ENCODE measurements at regions not wholly inside any gene's neighbourhood (a gene's known extent, or its start where the extent isn't known, plus 50 kb on each side); places are given as distances from the start of the nearest gene placed in this dataset.

DNA sequence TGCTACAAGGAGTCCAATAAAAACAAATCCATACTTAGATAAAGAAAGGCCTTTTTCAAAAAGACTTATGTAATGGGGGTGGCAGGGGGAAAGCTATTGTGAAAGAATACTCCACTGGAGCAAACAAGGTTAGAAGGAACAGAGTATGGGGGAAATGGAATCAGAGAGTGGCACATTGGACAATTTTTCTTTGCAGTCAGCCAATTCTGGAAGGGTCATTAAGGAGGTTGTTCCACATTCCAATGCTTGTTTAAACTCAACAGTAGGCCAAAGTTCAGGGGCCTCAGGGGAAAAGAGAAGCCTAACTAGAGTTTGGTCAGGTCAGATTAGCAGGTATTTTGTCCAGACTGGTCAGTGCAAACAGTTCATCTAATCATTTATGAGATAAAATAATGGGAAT, 105.2 kb upstream of the RESF1 start:
- Mint-ChIP-seq H3K4me1 (ENCODE audit: low read depth) (no peaks in the 10 kb centered on the region), H3K4me3 (ENCODE audit: unreplicated experiment) (no peak overlapping the region), H3K27ac (ENCODE audit: unreplicated experiment) (no peak overlapping the region), H3K27me3 (ENCODE audit: low read depth) (no peaks in the 10 kb centered on the region), H3K9me3 (ENCODE audit: low read depth) (peaks cover 15% of the 10 kb centered on the region), H3K36me3 (ENCODE audit: low read depth) (no peaks in the 10 kb centered on the region)
- TF ChIP-seq CTCF (IDR thresholded peaks at IDR 0.05), result no peak
- DNase-seq (ENCODE audit: low spot score), result no peak

- no peaks in the 10 kb centered on the region for H3K4me1 Mint-ChIP-seq (ENCODE audit: low read depth)
- no peak for TF ChIP-seq CTCF (IDR thresholded peaks at IDR 0.05)
- DNase-seq (ENCODE audit: low spot score), result no peak
- no peaks in the 10 kb centered on the region for H3K27me3 Mint-ChIP-seq (ENCODE audit: low read depth)
- H3K4me3 Mint-ChIP-seq (ENCODE audit: unreplicated experiment), result no peak overlapping the region
- no peaks in the 10 kb centered on the region for H3K36me3 Mint-ChIP-seq (ENCODE audit: low read depth)
- no peak overlapping the region for H3K27ac Mint-ChIP-seq (ENCODE audit: unreplicated experiment)
- H3K9me3 Mint-ChIP-seq (ENCODE audit: low read depth), result peaks cover 15% of the 10 kb centered on the region
Observed at GRCh38 chr12:31853520-31853919, 105.7 kb upstream of the RESF1 start.

DNA sequence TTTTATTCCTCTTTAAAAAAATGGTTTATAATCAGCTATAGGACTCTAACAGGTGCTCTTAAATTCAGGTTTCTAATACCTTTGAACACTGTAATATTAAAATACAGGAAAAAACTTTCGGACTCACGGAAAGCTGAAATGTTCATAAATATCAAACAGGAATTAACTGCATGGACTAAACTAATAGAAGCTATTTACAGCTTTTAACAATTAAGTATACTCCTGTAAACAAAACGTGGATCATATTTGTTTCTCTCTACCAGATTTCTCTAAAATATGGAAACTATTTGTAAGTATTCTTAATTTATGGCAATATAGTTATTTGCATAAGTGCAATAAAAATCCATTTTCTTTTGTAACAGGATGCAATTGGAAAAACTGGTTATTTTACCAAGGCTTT, 108.9 kb upstream of the RESF1 start:
- DNase-seq (ENCODE audit: low spot score), result no peak
- Mint-ChIP-seq H3K27ac (ENCODE audit: unreplicated experiment) (no peak overlapping the region), H3K36me3 (ENCODE audit: low read depth) (no peaks in the 10 kb centered on the region), H3K4me1 (ENCODE audit: low read depth) (no peaks in the 10 kb centered on the region), H3K27me3 (ENCODE audit: low read depth) (no peaks in the 10 kb centered on the region), H3K4me3 (ENCODE audit: unreplicated experiment) (no peak overlapping the region), H3K9me3 (ENCODE audit: low read depth) (peaks cover 30% of the 10 kb centered on the region)
- no peak for TF ChIP-seq CTCF (IDR thresholded peaks at IDR 0.05)

DNA sequence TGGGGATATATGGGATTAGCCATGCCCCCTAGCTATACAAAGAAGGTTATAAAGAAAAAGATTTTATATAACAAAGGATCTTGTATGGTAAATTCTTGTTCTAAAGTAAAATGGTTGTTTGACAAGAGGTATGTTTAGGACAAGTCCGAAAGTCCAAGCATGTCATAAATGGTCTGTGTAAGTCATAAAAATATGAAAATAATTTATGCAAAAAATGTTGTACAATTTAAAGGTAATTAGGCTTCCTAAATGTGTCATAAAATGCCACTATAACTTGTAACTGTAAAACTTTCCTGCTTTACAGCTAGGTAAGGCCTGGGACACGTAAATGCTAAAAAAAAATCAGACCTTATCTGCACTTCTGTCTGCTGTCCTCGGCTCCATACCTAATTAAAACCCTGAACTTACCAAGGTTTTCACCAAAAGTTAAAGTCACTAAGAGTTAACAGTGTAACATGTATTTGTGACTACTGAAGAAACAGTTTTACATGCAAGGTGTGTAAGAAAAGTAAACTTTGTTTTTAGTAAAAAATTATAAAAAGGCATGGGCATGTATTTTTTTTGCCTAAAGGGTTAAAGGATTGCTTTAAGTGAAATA, 110.0 kb upstream of the RESF1 start:
- Mint-ChIP-seq H3K4me3 (ENCODE audit: unreplicated experiment) (no peak overlapping the region), H3K36me3 (ENCODE audit: low read depth) (no peaks in the 10 kb centered on the region), H3K27ac (ENCODE audit: unreplicated experiment) (no peak overlapping the region), H3K4me1 (ENCODE audit: low read depth) (no peaks in the 10 kb centered on the region), H3K27me3 (ENCODE audit: low read depth) (no peaks in the 10 kb centered on the region), H3K9me3 (ENCODE audit: low read depth) (peaks cover 30% of the 10 kb centered on the region)
- TF ChIP-seq CTCF (IDR thresholded peaks at IDR 0.05), result no peak
- no peak for DNase-seq (ENCODE audit: low spot score)

GRCh38 chr12:31846405-31846804, 112.8 kb upstream of the RESF1 start:
- Mint-ChIP-seq H3K27me3 (ENCODE audit: low read depth) (no peaks in the 10 kb centered on the region), H3K27ac (ENCODE audit: unreplicated experiment) (no peak overlapping the region), H3K4me3 (ENCODE audit: unreplicated experiment) (no peak overlapping the region), H3K9me3 (ENCODE audit: low read depth) (peaks cover 27% of the 10 kb centered on the region), H3K4me1 (ENCODE audit: low read depth) (no peaks in the 10 kb centered on the region), H3K36me3 (ENCODE audit: low read depth) (no peaks in the 10 kb centered on the region)
- DNase-seq (ENCODE audit: low spot score), result no peak
- TF ChIP-seq CTCF (IDR thresholded peaks at IDR 0.05), result no peak
